ENCODE measurements at regions not wholly inside any gene's neighbourhood (a gene's known extent, or its start where the extent isn't known, plus 50 kb on each side); places are given as distances from the start of the nearest gene placed in this dataset.

DNA sequence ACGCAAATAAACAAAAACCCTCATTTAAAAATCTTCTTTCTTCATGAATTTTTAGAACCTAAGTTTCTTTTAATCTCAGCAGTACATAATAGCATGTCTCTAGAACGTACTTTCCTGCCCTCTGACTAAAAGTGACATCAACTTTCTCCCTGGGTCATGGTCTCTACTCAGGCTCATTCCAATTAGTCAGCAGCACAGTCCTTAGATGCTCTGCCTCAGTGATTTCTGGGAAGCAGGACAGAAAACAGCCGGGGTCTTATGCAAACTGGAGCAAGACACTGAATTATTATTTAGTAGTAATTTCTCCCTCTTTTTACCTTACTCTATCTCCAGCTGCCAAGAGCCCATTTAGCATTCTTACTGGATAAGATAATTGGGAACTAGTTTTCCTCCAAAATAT is 365.2 kb downstream of the TUSC7 start:
- H3K9me3 ChIP-seq = no peaks in the 10 kb centered on the region
- TF ChIP-seq POLR2A (IDR thresholded peaks at IDR 0.05) = no peak
- TF ChIP-seq, protein P1, sequence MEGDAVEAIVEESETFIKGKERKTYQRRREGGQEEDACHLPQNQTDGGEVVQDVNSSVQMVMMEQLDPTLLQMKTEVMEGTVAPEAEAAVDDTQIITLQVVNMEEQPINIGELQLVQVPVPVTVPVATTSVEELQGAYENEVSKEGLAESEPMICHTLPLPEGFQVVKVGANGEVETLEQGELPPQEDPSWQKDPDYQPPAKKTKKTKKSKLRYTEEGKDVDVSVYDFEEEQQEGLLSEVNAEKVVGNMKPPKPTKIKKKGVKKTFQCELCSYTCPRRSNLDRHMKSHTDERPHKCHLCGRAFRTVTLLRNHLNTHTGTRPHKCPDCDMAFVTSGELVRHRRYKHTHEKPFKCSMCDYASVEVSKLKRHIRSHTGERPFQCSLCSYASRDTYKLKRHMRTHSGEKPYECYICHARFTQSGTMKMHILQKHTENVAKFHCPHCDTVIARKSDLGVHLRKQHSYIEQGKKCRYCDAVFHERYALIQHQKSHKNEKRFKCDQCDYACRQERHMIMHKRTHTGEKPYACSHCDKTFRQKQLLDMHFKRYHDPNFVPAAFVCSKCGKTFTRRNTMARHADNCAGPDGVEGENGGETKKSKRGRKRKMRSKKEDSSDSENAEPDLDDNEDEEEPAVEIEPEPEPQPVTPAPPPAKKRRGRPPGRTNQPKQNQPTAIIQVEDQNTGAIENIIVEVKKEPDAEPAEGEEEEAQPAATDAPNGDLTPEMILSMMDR (IDR thresholded peaks at IDR 0.05) = no peak
- H3K36me3 ChIP-seq = no peaks in the 10 kb centered on the region
- H3K27me3 ChIP-seq = no peaks in the 10 kb centered on the region
- no peak overlapping the region for H3K27ac ChIP-seq
- intact Hi-C loops (cut with DNase I) = no loop called here
- H3K4me3 ChIP-seq = no peak overlapping the region
- no peak for DNase-seq
- no peaks in the 10 kb centered on the region for H3K4me1 ChIP-seq
- WGBS, 2 donors = 41 to 44% methylated on average over 3 of the region's 3 CpGs

DNA sequence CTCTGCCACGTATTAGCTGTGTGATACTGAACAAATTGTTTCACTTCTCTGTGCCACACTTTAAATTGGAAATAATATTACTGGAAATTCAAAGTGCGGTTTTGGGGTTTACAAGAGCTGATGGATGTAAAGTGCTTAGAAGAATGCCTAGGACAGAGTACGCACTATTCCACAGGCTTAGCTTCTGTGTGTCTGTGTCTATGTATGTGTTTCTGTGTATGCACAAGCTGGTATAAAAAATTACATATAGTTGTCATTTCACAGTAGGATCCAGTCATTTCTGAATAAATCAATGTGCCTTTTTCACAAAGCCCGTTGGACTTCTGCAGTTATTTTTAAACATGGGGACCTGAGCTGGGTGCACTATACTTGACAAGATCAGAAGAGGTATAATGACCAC is 370.4 kb downstream of the TUSC7 start:
- Histone ChIP-seq H3K36me3 (no peaks in the 10 kb centered on the region), H3K4me1 (no peaks in the 10 kb centered on the region), H3K27me3 (no peaks in the 10 kb centered on the region), H3K9me3 (no peaks in the 10 kb centered on the region), H3K4me3 (no peak overlapping the region), H3K27ac (no peak overlapping the region)
- TF ChIP-seq, protein P1 (IDR thresholded peaks at IDR 0.05) = no peak
- TF ChIP-seq POLR2A (IDR thresholded peaks at IDR 0.05) = no peak
- intact Hi-C loops (cut with DNase I) = no loop called here
- WGBS, 2 donors = 67 to 80% methylated on average over 4 of the region's 4 CpGs
- DNase-seq = no peak

DNA sequence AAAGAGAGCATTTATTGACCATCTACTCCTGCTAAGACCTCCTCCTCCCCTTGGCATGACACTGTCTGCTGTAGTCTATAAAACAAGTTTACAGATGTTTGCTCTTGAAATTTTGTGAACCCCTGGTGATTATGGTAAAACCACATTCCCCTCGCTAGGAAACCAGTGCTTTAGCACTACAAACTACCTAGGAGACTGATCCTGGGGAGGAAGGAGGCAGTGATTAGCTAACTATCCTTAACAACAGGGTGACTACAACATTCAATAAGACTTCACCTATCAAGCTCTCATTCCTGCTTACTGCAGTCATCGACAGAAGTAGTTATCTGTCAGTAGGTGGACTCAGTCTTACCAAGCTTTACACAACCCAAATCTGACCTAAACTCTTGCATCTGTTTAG is 371.3 kb downstream of the TUSC7 start:
- H3K9me3 ChIP-seq = no peaks in the 10 kb centered on the region
- H3K36me3 ChIP-seq = no peaks in the 10 kb centered on the region
- intact Hi-C loops (cut with DNase I) = no loop called here
- no peak for DNase-seq
- no peak overlapping the region for H3K27ac ChIP-seq
- TF ChIP-seq, protein P1 (IDR thresholded peaks at IDR 0.05) = no peak
- TF ChIP-seq POLR2A (IDR thresholded peaks at IDR 0.05) = no peak
- H3K27me3 ChIP-seq = no peaks in the 10 kb centered on the region
- no peak overlapping the region for H3K4me3 ChIP-seq
- no peaks in the 10 kb centered on the region for H3K4me1 ChIP-seq
- WGBS, 2 donors = 50 to 66% methylated on average over 2 of the region's 2 CpGs

DNA sequence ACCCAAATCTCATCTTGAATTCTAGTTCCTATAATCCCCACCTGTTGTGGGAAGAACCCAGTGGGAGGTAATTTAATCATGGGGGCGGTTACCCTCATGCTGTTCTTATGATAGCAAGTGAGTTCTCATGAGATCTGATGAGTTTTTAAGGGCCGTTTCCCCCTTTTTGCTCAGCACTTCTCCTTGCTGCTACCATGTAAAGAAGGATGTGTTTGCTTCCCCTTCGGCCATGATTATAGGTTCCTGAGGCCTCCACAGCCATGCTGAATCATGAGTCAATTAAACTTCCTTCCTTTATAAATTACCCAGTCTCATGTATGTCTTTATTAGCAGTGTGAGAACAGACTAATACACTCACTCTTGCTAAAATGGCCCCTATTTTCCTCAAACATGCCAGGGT is 374.7 kb downstream of the TUSC7 start:
- Histone ChIP-seq H3K9me3 (no peaks in the 10 kb centered on the region), H3K27me3 (no peaks in the 10 kb centered on the region), H3K4me3 (no peak overlapping the region), H3K27ac (no peak overlapping the region), H3K36me3 (no peaks in the 10 kb centered on the region), H3K4me1 (no peaks in the 10 kb centered on the region)
- DNase-seq = no peak
- intact Hi-C loops (cut with DNase I) = no loop called here
- TF ChIP-seq POLR2A (IDR thresholded peaks at IDR 0.05) = no peak
- TF ChIP-seq, protein P1 (IDR thresholded peaks at IDR 0.05) = no peak
- WGBS, 2 donors = 55 to 81% methylated on average over 3 of the region's 3 CpGs

DNA sequence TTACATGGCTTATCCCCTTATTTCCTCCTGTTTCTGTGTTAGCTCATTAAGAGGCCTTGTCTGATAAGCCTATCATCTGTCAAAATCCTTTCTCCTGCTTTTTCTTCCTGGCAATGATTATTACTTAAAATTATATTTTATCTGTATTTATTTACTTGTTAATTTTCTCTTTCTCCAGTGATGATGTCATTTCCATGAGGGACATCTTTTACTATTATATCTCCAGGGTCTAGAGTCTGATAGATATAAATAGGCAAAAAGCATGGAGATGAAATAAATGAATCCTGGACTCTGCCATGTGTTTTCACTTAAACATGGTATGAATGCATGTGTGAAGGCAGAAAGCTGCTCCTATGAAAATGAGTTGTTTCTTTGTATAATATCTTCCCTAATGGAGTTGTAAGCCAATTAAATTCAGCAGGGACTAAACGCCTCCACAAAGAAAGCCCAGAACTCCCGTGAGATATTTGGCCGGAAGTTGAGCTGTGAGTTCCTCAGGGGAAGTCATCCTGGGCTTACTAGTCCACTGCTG is 375.2 kb downstream of the TUSC7 start:
- Histone ChIP-seq H3K27me3 (no peaks in the 10 kb centered on the region), H3K4me3 (no peak overlapping the region), H3K36me3 (no peaks in the 10 kb centered on the region), H3K4me1 (no peaks in the 10 kb centered on the region), H3K9me3 (no peaks in the 10 kb centered on the region), H3K27ac (no peak overlapping the region)
- DNase-seq = no peak
- no peak for TF ChIP-seq POLR2A (IDR thresholded peaks at IDR 0.05)
- TF ChIP-seq, protein P1 (IDR thresholded peaks at IDR 0.05) = no peak
- intact Hi-C loops (cut with DNase I) = no loop called here
- WGBS, 2 donors = 0 to 5% methylated on average over 3 of the region's 3 CpGs
